WTC11 (cell line): ENCODE measurements at regions not wholly inside any gene's neighbourhood (a gene's known extent, or its start where the extent isn't known, plus 50 kb on each side); places are given as distances from the start of the nearest gene placed in this dataset.

ENCODE experiments used
- ATAC-seq: fragments of 200-7000 bp; cut with Tn5 transposase; 2 replicates; pipeline ENCODE4 v1.10.0; 2021; ENCODE audit warnings: mild to moderate bottlenecking, moderate library complexity
- CTCF ChIA-PET: fragments of 300-600 bp; sonication (Branson Sonifier 250); formaldehyde crosslinking; loops from one replicate; lab custom pipeline; 2021; ENCODE audit warnings: antibody characterized with exemption; lab: Charles Lee
- POLR2A ChIA-PET: fragments of 350-600 bp; sonication (Branson Sonifier 250); formaldehyde crosslinking; loops from one replicate; lab custom pipeline; 2021; ENCODE audit warnings: antibody characterized with exemption; lab: Charles Lee
- DNase-seq: peaks from one replicate; pipeline ENCODE4 v3.0.0; 2021; ENCODE audit warnings: low spot score
- H3K27ac Mint-ChIP-seq: 2 replicates; pipeline ENCODE4 v1.8.0; 2021; ENCODE audit warnings: mixed read lengths
- H3K27me3 Mint-ChIP-seq: 2 replicates; pipeline ENCODE4 v1.8.0; 2021; ENCODE audit warnings: low read depth, mild to moderate bottlenecking, moderate library complexity, mixed read lengths
- H3K36me3 Mint-ChIP-seq: 2 replicates; pipeline ENCODE4 v1.8.0; 2021; ENCODE audit warnings: mixed read lengths
- H3K4me1 Mint-ChIP-seq: 2 replicates; pipeline ENCODE4 v1.8.0; 2022; ENCODE audit warnings: mixed read lengths
- H3K4me3 Mint-ChIP-seq: 2 replicates; pipeline ENCODE4 v1.8.0; 2021; ENCODE audit warnings: mild to moderate bottlenecking, moderate library complexity, mixed read lengths
- H3K9me3 Mint-ChIP-seq: 2 replicates; pipeline ENCODE4 v1.8.0; 2021; ENCODE audit warnings: mixed read lengths
- NFYB ChIP-seq: sonication (generic); formaldehyde crosslinking; conservative IDR thresholded peaks from 2 replicates; pipeline ENCODE4 v1.8.0; 2022; ENCODE audit warnings: low read depth, missing genetic modification reagents
- NR2C2 ChIP-seq: sonication (generic); formaldehyde crosslinking; IDR thresholded peaks from 2 replicates; pipeline ENCODE4 v1.8.0; 2022; ENCODE audit warnings: mild to moderate bottlenecking, missing genetic modification reagents
- TF ChIP-seq, protein P1 (sequence below): sonication (generic); formaldehyde crosslinking; IDR thresholded peaks from 2 replicates; pipeline ENCODE4 v1.8.1; 2023; ENCODE audit warnings: mild to moderate bottlenecking, missing genetic modification reagents
- TF ChIP-seq, protein P2 (sequence below): sonication (generic); formaldehyde crosslinking; IDR thresholded peaks from 2 replicates; pipeline ENCODE4 v1.8.1; 2023; ENCODE audit warnings: mild to moderate bottlenecking, missing genetic modification reagents
- TF ChIP-seq, protein P3 (sequence below): sonication (generic); formaldehyde crosslinking; IDR thresholded peaks from 2 replicates; pipeline ENCODE4 v1.8.0; 2023; ENCODE audit warnings: missing genetic modification reagents, mild to moderate bottlenecking, borderline replicate concordance
- TF ChIP-seq, protein P4 (sequence below): sonication (generic); formaldehyde crosslinking; IDR thresholded peaks from 2 replicates; pipeline ENCODE4 v1.8.1; 2023; ENCODE audit warnings: mild to moderate bottlenecking, moderate library complexity, missing genetic modification reagents
- TF ChIP-seq, protein P5 (sequence below): sonication (generic); formaldehyde crosslinking; IDR thresholded peaks from 2 replicates; pipeline ENCODE4 v1.8.1; 2023; ENCODE audit warnings: mild to moderate bottlenecking, missing genetic modification reagents, borderline replicate concordance
- TF ChIP-seq, protein P6 (sequence below): sonication (generic); formaldehyde crosslinking; IDR thresholded peaks from 2 replicates; pipeline ENCODE4 v1.8.1; 2022; ENCODE audit warnings: low read depth, missing genetic modification reagents, borderline replicate concordance
- TF ChIP-seq, protein P7 (sequence below): sonication (generic); formaldehyde crosslinking; IDR thresholded peaks from 2 replicates; pipeline ENCODE4 v1.8.0; 2023; ENCODE audit warnings: mild to moderate bottlenecking, missing genetic modification reagents
- TF ChIP-seq, protein P8 (sequence below): fragments of 250-450 bp; sonication (Bioruptor Pico); IDR thresholded peaks from 2 replicates; pipeline ENCODE4 v1.9.0; 2021; ENCODE audit warnings: moderate library complexity, mild to moderate bottlenecking, inconsistent platforms, borderline replicate concordance
- TF ChIP-seq, protein P9 (sequence below): sonication (generic); formaldehyde crosslinking; IDR thresholded peaks from 2 replicates; pipeline ENCODE4 v1.8.0; 2022; ENCODE audit warnings: mild to moderate bottlenecking, missing genetic modification reagents
- TF ChIP-seq, protein P10 (sequence below): sonication (generic); formaldehyde crosslinking; IDR thresholded peaks from 2 replicates; pipeline ENCODE4 v1.8.1; 2023; ENCODE audit warnings: mild to moderate bottlenecking, missing genetic modification reagents, moderate library complexity

DNA sequence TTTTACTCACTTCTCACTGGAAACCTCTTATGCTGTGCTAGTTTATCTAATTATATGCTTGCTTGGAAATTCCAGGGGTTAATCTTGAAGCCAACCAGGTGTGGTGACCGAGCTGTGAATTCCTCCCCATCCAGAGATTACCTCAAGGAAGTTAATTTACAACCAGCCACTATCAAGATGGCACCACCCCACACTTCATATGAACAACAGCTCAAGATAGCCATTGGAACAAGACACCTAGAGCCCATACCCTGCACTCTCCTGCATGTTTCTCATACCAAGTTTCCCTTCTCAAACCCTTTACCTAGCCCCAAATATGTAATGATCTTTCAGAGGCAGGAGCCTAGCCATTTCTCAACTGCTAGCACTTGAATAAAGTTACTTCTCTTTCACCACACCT lies 2156.9 kb upstream of the C9orf72 start:
- Mint-ChIP-seq H3K4me3 (no peak overlapping the region), H3K9me3 (peaks cover 20% of the 10 kb centered on the region), H3K36me3 (no peaks in the 10 kb centered on the region), H3K4me1 (no peaks in the 10 kb centered on the region), H3K27me3 (no peaks in the 10 kb centered on the region), H3K27ac (no peak overlapping the region)
- CTCF ChIA-PET, result no interaction called here
- no peak for ATAC-seq
- DNase-seq, result no peak
- TF ChIP-seq, protein P1, sequence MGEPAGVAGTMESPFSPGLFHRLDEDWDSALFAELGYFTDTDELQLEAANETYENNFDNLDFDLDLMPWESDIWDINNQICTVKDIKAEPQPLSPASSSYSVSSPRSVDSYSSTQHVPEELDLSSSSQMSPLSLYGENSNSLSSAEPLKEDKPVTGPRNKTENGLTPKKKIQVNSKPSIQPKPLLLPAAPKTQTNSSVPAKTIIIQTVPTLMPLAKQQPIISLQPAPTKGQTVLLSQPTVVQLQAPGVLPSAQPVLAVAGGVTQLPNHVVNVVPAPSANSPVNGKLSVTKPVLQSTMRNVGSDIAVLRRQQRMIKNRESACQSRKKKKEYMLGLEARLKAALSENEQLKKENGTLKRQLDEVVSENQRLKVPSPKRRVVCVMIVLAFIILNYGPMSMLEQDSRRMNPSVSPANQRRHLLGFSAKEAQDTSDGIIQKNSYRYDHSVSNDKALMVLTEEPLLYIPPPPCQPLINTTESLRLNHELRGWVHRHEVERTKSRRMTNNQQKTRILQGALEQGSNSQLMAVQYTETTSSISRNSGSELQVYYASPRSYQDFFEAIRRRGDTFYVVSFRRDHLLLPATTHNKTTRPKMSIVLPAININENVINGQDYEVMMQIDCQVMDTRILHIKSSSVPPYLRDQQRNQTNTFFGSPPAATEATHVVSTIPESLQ, result no peak
- TF ChIP-seq NR2C2 (CRISPR knock-in tag) (no peak), NFYB (CRISPR knock-in tag) (no peak)
- TF ChIP-seq, protein P2, sequence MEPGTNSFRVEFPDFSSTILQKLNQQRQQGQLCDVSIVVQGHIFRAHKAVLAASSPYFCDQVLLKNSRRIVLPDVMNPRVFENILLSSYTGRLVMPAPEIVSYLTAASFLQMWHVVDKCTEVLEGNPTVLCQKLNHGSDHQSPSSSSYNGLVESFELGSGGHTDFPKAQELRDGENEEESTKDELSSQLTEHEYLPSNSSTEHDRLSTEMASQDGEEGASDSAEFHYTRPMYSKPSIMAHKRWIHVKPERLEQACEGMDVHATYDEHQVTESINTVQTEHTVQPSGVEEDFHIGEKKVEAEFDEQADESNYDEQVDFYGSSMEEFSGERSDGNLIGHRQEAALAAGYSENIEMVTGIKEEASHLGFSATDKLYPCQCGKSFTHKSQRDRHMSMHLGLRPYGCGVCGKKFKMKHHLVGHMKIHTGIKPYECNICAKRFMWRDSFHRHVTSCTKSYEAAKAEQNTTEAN (CRISPR knock-in tag), result no peak
- TF ChIP-seq, protein P3, sequence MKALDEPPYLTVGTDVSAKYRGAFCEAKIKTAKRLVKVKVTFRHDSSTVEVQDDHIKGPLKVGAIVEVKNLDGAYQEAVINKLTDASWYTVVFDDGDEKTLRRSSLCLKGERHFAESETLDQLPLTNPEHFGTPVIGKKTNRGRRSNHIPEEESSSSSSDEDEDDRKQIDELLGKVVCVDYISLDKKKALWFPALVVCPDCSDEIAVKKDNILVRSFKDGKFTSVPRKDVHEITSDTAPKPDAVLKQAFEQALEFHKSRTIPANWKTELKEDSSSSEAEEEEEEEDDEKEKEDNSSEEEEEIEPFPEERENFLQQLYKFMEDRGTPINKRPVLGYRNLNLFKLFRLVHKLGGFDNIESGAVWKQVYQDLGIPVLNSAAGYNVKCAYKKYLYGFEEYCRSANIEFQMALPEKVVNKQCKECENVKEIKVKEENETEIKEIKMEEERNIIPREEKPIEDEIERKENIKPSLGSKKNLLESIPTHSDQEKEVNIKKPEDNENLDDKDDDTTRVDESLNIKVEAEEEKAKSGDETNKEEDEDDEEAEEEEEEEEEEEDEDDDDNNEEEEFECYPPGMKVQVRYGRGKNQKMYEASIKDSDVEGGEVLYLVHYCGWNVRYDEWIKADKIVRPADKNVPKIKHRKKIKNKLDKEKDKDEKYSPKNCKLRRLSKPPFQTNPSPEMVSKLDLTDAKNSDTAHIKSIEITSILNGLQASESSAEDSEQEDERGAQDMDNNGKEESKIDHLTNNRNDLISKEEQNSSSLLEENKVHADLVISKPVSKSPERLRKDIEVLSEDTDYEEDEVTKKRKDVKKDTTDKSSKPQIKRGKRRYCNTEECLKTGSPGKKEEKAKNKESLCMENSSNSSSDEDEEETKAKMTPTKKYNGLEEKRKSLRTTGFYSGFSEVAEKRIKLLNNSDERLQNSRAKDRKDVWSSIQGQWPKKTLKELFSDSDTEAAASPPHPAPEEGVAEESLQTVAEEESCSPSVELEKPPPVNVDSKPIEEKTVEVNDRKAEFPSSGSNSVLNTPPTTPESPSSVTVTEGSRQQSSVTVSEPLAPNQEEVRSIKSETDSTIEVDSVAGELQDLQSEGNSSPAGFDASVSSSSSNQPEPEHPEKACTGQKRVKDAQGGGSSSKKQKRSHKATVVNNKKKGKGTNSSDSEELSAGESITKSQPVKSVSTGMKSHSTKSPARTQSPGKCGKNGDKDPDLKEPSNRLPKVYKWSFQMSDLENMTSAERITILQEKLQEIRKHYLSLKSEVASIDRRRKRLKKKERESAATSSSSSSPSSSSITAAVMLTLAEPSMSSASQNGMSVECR, result no peak
- TF ChIP-seq, protein P4, sequence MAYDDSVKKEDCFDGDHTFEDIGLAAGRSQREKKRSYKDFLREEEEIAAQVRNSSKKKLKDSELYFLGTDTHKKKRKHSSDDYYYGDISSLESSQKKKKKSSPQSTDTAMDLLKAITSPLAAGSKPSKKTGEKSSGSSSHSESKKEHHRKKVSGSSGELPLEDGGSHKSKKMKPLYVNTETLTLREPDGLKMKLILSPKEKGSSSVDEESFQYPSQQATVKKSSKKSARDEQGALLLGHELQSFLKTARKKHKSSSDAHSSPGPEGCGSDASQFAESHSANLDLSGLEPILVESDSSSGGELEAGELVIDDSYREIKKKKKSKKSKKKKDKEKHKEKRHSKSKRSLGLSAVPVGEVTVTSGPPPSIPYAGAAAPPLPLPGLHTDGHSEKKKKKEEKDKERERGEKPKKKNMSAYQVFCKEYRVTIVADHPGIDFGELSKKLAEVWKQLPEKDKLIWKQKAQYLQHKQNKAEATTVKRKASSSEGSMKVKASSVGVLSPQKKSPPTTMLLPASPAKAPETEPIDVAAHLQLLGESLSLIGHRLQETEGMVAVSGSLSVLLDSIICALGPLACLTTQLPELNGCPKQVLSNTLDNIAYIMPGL (CRISPR knock-in tag), result no peak
- TF ChIP-seq, protein P5, sequence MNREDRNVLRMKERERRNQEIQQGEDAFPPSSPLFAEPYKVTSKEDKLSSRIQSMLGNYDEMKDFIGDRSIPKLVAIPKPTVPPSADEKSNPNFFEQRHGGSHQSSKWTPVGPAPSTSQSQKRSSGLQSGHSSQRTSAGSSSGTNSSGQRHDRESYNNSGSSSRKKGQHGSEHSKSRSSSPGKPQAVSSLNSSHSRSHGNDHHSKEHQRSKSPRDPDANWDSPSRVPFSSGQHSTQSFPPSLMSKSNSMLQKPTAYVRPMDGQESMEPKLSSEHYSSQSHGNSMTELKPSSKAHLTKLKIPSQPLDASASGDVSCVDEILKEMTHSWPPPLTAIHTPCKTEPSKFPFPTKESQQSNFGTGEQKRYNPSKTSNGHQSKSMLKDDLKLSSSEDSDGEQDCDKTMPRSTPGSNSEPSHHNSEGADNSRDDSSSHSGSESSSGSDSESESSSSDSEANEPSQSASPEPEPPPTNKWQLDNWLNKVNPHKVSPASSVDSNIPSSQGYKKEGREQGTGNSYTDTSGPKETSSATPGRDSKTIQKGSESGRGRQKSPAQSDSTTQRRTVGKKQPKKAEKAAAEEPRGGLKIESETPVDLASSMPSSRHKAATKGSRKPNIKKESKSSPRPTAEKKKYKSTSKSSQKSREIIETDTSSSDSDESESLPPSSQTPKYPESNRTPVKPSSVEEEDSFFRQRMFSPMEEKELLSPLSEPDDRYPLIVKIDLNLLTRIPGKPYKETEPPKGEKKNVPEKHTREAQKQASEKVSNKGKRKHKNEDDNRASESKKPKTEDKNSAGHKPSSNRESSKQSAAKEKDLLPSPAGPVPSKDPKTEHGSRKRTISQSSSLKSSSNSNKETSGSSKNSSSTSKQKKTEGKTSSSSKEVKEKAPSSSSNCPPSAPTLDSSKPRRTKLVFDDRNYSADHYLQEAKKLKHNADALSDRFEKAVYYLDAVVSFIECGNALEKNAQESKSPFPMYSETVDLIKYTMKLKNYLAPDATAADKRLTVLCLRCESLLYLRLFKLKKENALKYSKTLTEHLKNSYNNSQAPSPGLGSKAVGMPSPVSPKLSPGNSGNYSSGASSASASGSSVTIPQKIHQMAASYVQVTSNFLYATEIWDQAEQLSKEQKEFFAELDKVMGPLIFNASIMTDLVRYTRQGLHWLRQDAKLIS (CRISPR knock-in tag), result no peak
- TF ChIP-seq, protein P6, sequence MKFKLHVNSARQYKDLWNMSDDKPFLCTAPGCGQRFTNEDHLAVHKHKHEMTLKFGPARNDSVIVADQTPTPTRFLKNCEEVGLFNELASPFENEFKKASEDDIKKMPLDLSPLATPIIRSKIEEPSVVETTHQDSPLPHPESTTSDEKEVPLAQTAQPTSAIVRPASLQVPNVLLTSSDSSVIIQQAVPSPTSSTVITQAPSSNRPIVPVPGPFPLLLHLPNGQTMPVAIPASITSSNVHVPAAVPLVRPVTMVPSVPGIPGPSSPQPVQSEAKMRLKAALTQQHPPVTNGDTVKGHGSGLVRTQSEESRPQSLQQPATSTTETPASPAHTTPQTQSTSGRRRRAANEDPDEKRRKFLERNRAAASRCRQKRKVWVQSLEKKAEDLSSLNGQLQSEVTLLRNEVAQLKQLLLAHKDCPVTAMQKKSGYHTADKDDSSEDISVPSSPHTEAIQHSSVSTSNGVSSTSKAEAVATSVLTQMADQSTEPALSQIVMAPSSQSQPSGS (CRISPR knock-in tag), result no peak
- TF ChIP-seq, protein P7, sequence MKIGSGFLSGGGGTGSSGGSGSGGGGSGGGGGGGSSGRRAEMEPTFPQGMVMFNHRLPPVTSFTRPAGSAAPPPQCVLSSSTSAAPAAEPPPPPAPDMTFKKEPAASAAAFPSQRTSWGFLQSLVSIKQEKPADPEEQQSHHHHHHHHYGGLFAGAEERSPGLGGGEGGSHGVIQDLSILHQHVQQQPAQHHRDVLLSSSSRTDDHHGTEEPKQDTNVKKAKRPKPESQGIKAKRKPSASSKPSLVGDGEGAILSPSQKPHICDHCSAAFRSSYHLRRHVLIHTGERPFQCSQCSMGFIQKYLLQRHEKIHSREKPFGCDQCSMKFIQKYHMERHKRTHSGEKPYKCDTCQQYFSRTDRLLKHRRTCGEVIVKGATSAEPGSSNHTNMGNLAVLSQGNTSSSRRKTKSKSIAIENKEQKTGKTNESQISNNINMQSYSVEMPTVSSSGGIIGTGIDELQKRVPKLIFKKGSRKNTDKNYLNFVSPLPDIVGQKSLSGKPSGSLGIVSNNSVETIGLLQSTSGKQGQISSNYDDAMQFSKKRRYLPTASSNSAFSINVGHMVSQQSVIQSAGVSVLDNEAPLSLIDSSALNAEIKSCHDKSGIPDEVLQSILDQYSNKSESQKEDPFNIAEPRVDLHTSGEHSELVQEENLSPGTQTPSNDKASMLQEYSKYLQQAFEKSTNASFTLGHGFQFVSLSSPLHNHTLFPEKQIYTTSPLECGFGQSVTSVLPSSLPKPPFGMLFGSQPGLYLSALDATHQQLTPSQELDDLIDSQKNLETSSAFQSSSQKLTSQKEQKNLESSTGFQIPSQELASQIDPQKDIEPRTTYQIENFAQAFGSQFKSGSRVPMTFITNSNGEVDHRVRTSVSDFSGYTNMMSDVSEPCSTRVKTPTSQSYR, result no peak
- TF ChIP-seq, protein P8, sequence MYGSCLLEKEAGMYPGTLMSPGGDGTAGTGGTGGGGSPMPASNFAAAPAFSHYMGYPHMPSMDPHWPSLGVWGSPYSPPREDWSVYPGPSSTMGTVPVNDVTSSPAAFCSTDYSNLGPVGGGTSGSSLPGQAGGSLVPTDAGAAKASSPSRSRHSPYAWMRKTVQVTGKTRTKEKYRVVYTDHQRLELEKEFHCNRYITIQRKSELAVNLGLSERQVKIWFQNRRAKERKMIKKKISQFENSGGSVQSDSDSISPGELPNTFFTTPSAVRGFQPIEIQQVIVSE, result no peak
- TF ChIP-seq, protein P9, sequence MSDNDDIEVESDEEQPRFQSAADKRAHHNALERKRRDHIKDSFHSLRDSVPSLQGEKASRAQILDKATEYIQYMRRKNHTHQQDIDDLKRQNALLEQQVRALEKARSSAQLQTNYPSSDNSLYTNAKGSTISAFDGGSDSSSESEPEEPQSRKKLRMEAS (CRISPR knock-in tag), result no peak
- TF ChIP-seq, protein P10, sequence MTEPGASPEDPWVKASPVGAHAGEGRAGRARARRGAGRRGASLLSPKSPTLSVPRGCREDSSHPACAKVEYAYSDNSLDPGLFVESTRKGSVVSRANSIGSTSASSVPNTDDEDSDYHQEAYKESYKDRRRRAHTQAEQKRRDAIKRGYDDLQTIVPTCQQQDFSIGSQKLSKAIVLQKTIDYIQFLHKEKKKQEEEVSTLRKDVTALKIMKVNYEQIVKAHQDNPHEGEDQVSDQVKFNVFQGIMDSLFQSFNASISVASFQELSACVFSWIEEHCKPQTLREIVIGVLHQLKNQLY (CRISPR knock-in tag), result no peak
- POLR2A ChIA-PET, result interaction anchor here (0.5 kb wide), 1 partner anchor 359 kb away, joined by 4 read pairs; no protein-coding TSS in a partner anchor
